Tibial nerve (tissue), 4 donors: ENCODE measurements at regions not wholly inside any gene's neighbourhood (a gene's known extent, or its start where the extent isn't known, plus 50 kb on each side); places are given as distances from the start of the nearest gene placed in this dataset.

Experiments
- DNase-seq, 2 donors: peaks; one replicate each; pipeline ENCODE4 v3.0.0-alpha.2; 2019; ENCODE audit warnings: low spot score in 2 of 2
- H3K27ac ChIP-seq, 4 donors: fragments of 200-600 bp; sonication (generic) in 3 of 4; one replicate each; pipeline ENCODE4 v1.5.1; 2017 to 2019; ENCODE audit warnings: mild to moderate bottlenecking in 1 of 4
- H3K27me3 ChIP-seq, 2 donors: fragments of 200-600 bp; sonication (generic) in 1 of 2; one replicate each; pipeline versions ENCODE4 v1.5.1 to v1.6.0; 2017 to 2019
- H3K36me3 ChIP-seq, 3 donors: fragments of 200-600 bp; sonication (generic); one replicate each; pipeline ENCODE4 v1.5.1; 2018 to 2019
- H3K4me1 ChIP-seq, 4 donors: fragments of 200-600 bp; sonication (generic) in 3 of 4; one replicate each; pipeline ENCODE4 v1.5.1; 2017 to 2019
- H3K4me3 ChIP-seq, 4 donors: fragments of 200-600 bp; sonication (generic) in 3 of 4; one replicate each; pipeline ENCODE4 v1.5.1; 2017 to 2019; ENCODE audit warnings: mild to moderate bottlenecking in 1 of 4, moderate library complexity in 1 of 4
- H3K9me3 ChIP-seq, 4 donors: fragments of 200-600 bp; sonication (generic) in 3 of 4; one replicate each; pipeline ENCODE4 v1.5.1; 2017 to 2019
- EP300 ChIP-seq, 2 donors: sonication (generic); formaldehyde crosslinking; IDR thresholded peaks; one replicate each; pipeline ENCODE4 v1.6.1; 2017; ENCODE audit warnings: antibody characterized with exemption in 2 of 2, mild to moderate bottlenecking in 1 of 2
- POLR2A ChIP-seq, 2 donors: fragments of 450-650 bp; IDR thresholded peaks; one replicate each; pipeline ENCODE4 v1.6.1; 2017; ENCODE audit warnings: antibody characterized with exemption in 2 of 2, mild to moderate bottlenecking in 2 of 2, moderate library complexity in 2 of 2
- WGBS, 2 donors: methylation state at CpG; one replicate each; pipeline ENCODE4 v1.1.5; 2018; 5-methylcytosine and 5-hydroxymethylcytosine counted together
- TF ChIP-seq, protein P1 (sequence below), 5 experiments: fragments of 200-600 bp in 3 of 5; fragments of 450-650 bp in 2 of 5; sonication (generic) in 3 of 5; IDR thresholded peaks; one replicate each; pipeline ENCODE4 v1.5.1; 2016 to 2019; ENCODE audit warnings: antibody characterized with exemption in 5 of 5, mild to moderate bottlenecking in 3 of 5, moderate library complexity in 2 of 5

DNA sequence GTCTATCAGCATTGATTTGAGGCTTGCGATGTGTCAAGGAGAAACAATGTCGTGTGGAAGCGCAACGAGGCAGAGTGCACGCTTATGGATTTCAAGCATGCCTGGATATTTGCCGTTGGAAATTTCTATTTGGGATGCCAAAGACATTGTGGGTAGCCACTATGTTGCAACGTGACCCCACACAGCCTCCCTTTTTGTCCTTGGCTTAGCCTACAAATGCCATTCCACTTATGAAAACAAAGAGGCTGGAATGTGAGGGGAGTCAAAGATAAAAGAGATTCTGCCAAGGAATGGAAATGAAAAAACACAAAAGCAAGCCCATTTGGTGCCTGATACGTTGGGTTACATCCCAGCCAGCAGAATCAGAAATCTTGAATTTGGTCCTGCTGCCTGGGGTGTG is 721.2 kb downstream of the GALR1 start:
- Histone ChIP-seq H3K4me3 (no peak overlapping the region), H3K4me1 (peaks cover 0 to 5% (median 0%) of the 10 kb centered on the region in 4 donors), H3K9me3 (no peaks in the 10 kb centered on the region), H3K36me3 (no peaks in the 10 kb centered on the region), H3K27ac (no peak overlapping the region), H3K27me3 (no peaks in the 10 kb centered on the region)
- 45% methylated on average over 8 of the region's 8 CpGs for WGBS, 2 donors
- DNase-seq, result no peak
- TF ChIP-seq, protein P1, sequence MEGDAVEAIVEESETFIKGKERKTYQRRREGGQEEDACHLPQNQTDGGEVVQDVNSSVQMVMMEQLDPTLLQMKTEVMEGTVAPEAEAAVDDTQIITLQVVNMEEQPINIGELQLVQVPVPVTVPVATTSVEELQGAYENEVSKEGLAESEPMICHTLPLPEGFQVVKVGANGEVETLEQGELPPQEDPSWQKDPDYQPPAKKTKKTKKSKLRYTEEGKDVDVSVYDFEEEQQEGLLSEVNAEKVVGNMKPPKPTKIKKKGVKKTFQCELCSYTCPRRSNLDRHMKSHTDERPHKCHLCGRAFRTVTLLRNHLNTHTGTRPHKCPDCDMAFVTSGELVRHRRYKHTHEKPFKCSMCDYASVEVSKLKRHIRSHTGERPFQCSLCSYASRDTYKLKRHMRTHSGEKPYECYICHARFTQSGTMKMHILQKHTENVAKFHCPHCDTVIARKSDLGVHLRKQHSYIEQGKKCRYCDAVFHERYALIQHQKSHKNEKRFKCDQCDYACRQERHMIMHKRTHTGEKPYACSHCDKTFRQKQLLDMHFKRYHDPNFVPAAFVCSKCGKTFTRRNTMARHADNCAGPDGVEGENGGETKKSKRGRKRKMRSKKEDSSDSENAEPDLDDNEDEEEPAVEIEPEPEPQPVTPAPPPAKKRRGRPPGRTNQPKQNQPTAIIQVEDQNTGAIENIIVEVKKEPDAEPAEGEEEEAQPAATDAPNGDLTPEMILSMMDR (IDR thresholded peaks at IDR 0.05), result no peak
- TF ChIP-seq EP300 (IDR thresholded peaks at IDR 0.05) (no peak), POLR2A (IDR thresholded peaks at IDR 0.05) (no peak)

DNA sequence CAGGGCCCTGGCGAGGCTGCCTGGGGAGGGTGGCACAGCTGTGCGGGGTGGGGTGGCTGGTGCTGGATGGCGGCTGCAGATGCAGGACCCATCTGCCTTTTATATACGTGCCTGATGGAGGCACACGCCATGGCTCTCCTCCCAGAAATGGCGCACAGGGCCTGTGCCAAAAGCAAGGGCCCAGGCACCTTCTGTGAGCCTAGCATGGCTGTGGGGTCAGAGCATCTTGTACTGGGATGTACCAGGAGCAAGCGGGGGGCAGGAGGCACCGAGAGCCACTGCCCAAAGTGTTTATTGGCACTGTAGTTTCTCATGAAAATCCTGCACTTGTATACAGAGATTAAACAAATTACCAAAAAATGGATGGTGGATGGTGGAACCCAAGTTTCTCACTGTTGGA is 724.1 kb downstream of the GALR1 start:
- Histone ChIP-seq H3K4me1 (peaks cover 0 to 5% (median 0%) of the 10 kb centered on the region in 4 donors), H3K9me3 (peaks cover 0 to 15% (median 0%) of the 10 kb centered on the region in 4 donors), H3K27ac (no peak overlapping the region), H3K36me3 (no peaks in the 10 kb centered on the region), H3K27me3 (no peaks in the 10 kb centered on the region), H3K4me3 (no peak overlapping the region)
- DNase-seq, result no peak
- WGBS, 2 donors, result 89% methylated on average over 6 to 8 of the region's 8 CpGs
- no peak for TF ChIP-seq EP300 (IDR thresholded peaks at IDR 0.05)
- TF ChIP-seq, protein P1 (IDR thresholded peaks at IDR 0.05), result no peak
- no peak for TF ChIP-seq POLR2A (IDR thresholded peaks at IDR 0.05)

DNA sequence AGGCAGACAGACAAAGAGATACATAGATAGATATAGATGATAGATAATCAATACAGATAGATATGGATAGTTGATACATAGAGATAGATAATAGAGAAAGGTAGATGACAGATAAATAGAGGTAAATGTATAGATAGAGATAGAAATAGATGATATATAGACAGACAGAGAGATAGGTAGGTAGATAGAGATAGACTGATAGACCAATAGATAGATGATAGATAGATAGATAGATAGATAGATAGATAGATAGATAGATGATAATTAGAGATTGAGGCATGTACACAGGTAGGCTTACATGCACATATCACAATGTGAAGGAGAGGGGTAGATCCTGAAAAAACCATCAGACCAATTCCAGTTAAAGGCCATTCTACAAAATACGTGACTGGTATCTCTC is 724.7 kb downstream of the GALR1 start:
- Histone ChIP-seq H3K36me3 (no peaks in the 10 kb centered on the region), H3K4me3 (no peak overlapping the region), H3K27me3 (no peaks in the 10 kb centered on the region), H3K9me3 (peaks cover 0 to 15% (median 0%) of the 10 kb centered on the region in 4 donors), H3K27ac (no peak overlapping the region), H3K4me1 (peaks cover 0 to 5% (median 0%) of the 10 kb centered on the region in 4 donors)
- TF ChIP-seq EP300 (IDR thresholded peaks at IDR 0.05), result no peak
- no peak for TF ChIP-seq POLR2A (IDR thresholded peaks at IDR 0.05)
- TF ChIP-seq, protein P1 (IDR thresholded peaks at IDR 0.05), result no peak
- 84 to 97% methylated on average over 1 of the region's 1 CpG for WGBS, 2 donors
- DNase-seq, result no peak

- TF ChIP-seq POLR2A (IDR thresholded peaks at IDR 0.05) (no peak), EP300 (IDR thresholded peaks at IDR 0.05) (no peak)
- TF ChIP-seq, protein P1 (IDR thresholded peaks at IDR 0.05), result no peak
- Histone ChIP-seq H3K27ac (no peak overlapping the region), H3K9me3 (peaks cover 0 to 15% (median 0%) of the 10 kb centered on the region in 4 donors), H3K27me3 (no peaks in the 10 kb centered on the region), H3K36me3 (no peaks in the 10 kb centered on the region), H3K4me3 (no peak overlapping the region), H3K4me1 (no peaks in the 10 kb centered on the region)
- DNase-seq, result no peak
- 87 to 92% methylated on average over 8 to 11 of the region's 11 CpGs for WGBS, 2 donors
Observed at GRCh38 chr18:77977331-77977730, 727.7 kb downstream of the GALR1 start.

DNA sequence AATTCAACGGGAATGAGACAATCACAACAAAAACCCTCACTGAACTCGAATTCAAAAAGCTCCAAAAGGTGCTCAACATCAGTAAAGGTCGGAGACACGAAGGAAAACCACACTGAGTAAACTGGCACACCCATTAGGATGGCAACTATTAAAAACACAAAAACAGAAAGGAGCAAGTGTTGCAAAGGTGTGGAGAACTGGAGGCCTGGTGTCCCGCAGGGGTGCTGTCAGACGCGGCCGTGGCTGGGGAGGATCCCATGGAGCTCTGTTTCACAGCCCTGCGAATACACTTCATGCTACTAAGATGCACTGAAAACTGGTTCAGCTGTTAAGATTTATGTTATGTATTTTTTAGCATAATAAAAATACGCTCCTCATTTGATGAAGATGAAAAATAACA is 730.6 kb downstream of the GALR1 start:
- Histone ChIP-seq H3K4me3 (no peak overlapping the region), H3K36me3 (no peaks in the 10 kb centered on the region), H3K4me1 (no peaks in the 10 kb centered on the region), H3K27ac (no peak overlapping the region), H3K27me3 (no peaks in the 10 kb centered on the region), H3K9me3 (peaks cover 0 to 15% (median 0%) of the 10 kb centered on the region in 4 donors)
- no peak for DNase-seq
- WGBS, 2 donors, result 80 to 88% methylated on average over 10 of the region's 10 CpGs
- no peak for TF ChIP-seq POLR2A (IDR thresholded peaks at IDR 0.05)
- TF ChIP-seq, protein P1 (IDR thresholded peaks at IDR 0.05), result no peak
- TF ChIP-seq EP300 (IDR thresholded peaks at IDR 0.05), result no peak
